ENCODE measurements at regions not wholly inside any gene's neighbourhood (a gene's known extent, or its start where the extent isn't known, plus 50 kb on each side); places are given as distances from the start of the nearest gene placed in this dataset.

- CTCF ChIA-PET = no interaction called here
- POLR2A ChIA-PET = no interaction called here
Observed at GRCh38 chr2:164048729-164049128, 312.9 kb upstream of the FIGN start.

GRCh38 chr2:164046040-164046439 is 310.2 kb upstream of the FIGN start:
- Histone ChIP-seq H3K4me1 (ENCODE audit: control insufficient read depth in 1 of 2, insufficient read depth in 2 of 2, low read depth in 1 of 2, low read length in 1 of 2) (peaks cover 0 to 2% of the 10 kb centered on the region in 2 experiments; a peak in 1 of 4 replicates), H3K36me3 (replicated peaks in 1 of 2; ENCODE audit: control insufficient read depth in 1 of 2, insufficient read depth in 2 of 2, low read length in 1 of 2) (no peaks in the 10 kb centered on the region), H3K27me3 (ENCODE audit: insufficient read depth) (no peaks in the 10 kb centered on the region), H2AFZ (ENCODE audit: low read depth) (no peak overlapping the region), H3K4me3 (ENCODE audit: low read depth in 2 of 2, low read length in 1 of 2) (no peak overlapping the region), H3K79me2 (ENCODE audit: insufficient read depth) (no peaks in the 10 kb centered on the region), H3K9ac (no peak overlapping the region), H4K20me1 (ENCODE audit: insufficient read depth) (no peaks in the 10 kb centered on the region), H3F3A (replicated peaks; ENCODE audit: insufficient read depth) (no peaks in the 10 kb centered on the region), H3K9me3 (no peaks in the 10 kb centered on the region), H3K27ac (ENCODE audit: low read depth in 2 of 2, low read length in 1 of 2) (no peak overlapping the region), H3K9me2 (no peaks in the 10 kb centered on the region), H3K4me2 (no peak overlapping the region)
- no peak for DNase-seq
- ChIA-PET POLR2A (no interaction called here), CTCF (interaction anchor here (0.6 kb wide), 1 partner anchor 157 kb away, joined by 3 read pairs; no protein-coding TSS in a partner anchor)
- WGBS (ENCODE audit: low lambda C conversion rate) = 81% methylated on average over 2 of the region's 2 CpGs
- TF ChIP-seq NRF1 (IDR thresholded peaks at IDR 0.05; ENCODE audit: low read depth, low read length) (no peak), RAD21 (IDR thresholded peaks at IDR 0.05; ENCODE audit: low read length) (no peak), ELF1 (IDR thresholded peaks at IDR 0.05) (no peak), RFX5 (IDR thresholded peaks at IDR 0.05; ENCODE audit: low read length) (no peak), IRF3 (IDR thresholded peaks at IDR 0.05; ENCODE audit: low read depth, low read length) (no peak), SMC3 (IDR thresholded peaks at IDR 0.05; ENCODE audit: low read depth, low read length) (no peak), RCOR1 (IDR thresholded peaks at IDR 0.05; ENCODE audit: low read length) (no peak), RXRA (IDR thresholded peaks at IDR 0.05; ENCODE audit: borderline replicate concordance, low read depth) (no peak), EZH2phosphoT487 (IDR thresholded peaks at IDR 0.05; ENCODE audit: borderline replicate concordance, low read depth) (no peak)
- TF ChIP-seq, protein P1, sequence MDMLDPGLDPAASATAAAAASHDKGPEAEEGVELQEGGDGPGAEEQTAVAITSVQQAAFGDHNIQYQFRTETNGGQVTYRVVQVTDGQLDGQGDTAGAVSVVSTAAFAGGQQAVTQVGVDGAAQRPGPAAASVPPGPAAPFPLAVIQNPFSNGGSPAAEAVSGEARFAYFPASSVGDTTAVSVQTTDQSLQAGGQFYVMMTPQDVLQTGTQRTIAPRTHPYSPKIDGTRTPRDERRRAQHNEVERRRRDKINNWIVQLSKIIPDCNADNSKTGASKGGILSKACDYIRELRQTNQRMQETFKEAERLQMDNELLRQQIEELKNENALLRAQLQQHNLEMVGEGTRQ (IDR thresholded peaks at IDR 0.05; ENCODE audit: borderline replicate concordance, low read depth, low read length) = no peak

More at GRCh38 chr2:164048729-164049128, 312.9 kb upstream of the FIGN start:
- Histone ChIP-seq H3K27ac (ENCODE audit: low read depth in 2 of 2, low read length in 1 of 2) (no peak overlapping the region), H3K4me2 (no peak overlapping the region), H3K9me2 (no peaks in the 10 kb centered on the region), H4K20me1 (ENCODE audit: insufficient read depth) (no peaks in the 10 kb centered on the region), H3F3A (replicated peaks; ENCODE audit: insufficient read depth) (peaks cover 4% of the 10 kb centered on the region), H3K9me3 (no peaks in the 10 kb centered on the region), H3K4me1 (ENCODE audit: control insufficient read depth in 1 of 2, insufficient read depth in 2 of 2, low read depth in 1 of 2, low read length in 1 of 2) (peaks cover 0 to 2% of the 10 kb centered on the region in 2 experiments; a peak in 1 of 4 replicates), H3K27me3 (ENCODE audit: insufficient read depth) (no peaks in the 10 kb centered on the region), H3K36me3 (replicated peaks in 1 of 2; ENCODE audit: control insufficient read depth in 1 of 2, insufficient read depth in 2 of 2, low read length in 1 of 2) (no peaks in the 10 kb centered on the region), H2AFZ (ENCODE audit: low read depth) (no peak overlapping the region), H3K9ac (no peak overlapping the region), H3K4me3 (ENCODE audit: low read depth in 2 of 2, low read length in 1 of 2) (no peak overlapping the region), H3K79me2 (ENCODE audit: insufficient read depth) (no peaks in the 10 kb centered on the region)
- no peak for DNase-seq
- TF ChIP-seq JUND (IDR thresholded peaks at IDR 0.05) = no peak
- TF ChIP-seq IRF3 (IDR thresholded peaks at IDR 0.05; ENCODE audit: low read depth, low read length) = no peak
- no peak for TF ChIP-seq NRF1 (IDR thresholded peaks at IDR 0.05; ENCODE audit: low read depth, low read length)
- TF ChIP-seq FOSL2 (IDR thresholded peaks at IDR 0.05; ENCODE audit: borderline replicate concordance, low read depth) = no peak
- no peak for TF ChIP-seq RCOR1 (IDR thresholded peaks at IDR 0.05; ENCODE audit: low read length)
- TF ChIP-seq, protein P2, sequence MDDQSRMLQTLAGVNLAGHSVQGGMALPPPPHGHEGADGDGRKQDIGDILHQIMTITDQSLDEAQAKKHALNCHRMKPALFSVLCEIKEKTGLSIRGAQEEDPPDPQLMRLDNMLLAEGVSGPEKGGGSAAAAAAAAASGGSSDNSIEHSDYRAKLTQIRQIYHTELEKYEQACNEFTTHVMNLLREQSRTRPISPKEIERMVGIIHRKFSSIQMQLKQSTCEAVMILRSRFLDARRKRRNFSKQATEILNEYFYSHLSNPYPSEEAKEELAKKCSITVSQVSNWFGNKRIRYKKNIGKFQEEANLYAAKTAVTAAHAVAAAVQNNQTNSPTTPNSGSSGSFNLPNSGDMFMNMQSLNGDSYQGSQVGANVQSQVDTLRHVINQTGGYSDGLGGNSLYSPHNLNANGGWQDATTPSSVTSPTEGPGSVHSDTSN (IDR thresholded peaks at IDR 0.05) = no peak
- no peak for TF ChIP-seq FOXM1 (IDR thresholded peaks at IDR 0.05; ENCODE audit: low read depth)
- no peak for TF ChIP-seq CTCF (IDR thresholded peaks at IDR 0.05)
- no peak for TF ChIP-seq RXRA (IDR thresholded peaks at IDR 0.05; ENCODE audit: borderline replicate concordance, low read depth)
- no peak for TF ChIP-seq MEF2A (IDR thresholded peaks at IDR 0.05; ENCODE audit: borderline replicate concordance, low read depth)
- TF ChIP-seq TAF1 (IDR thresholded peaks at IDR 0.05; ENCODE audit: borderline replicate concordance, low read depth, low read length) = no peak
- no peak for TF ChIP-seq ELF1 (IDR thresholded peaks at IDR 0.05)

Measured in SK-N-SH (cell line).